ENCODE measurements at regions not wholly inside any gene's neighbourhood (a gene's known extent, or its start where the extent isn't known, plus 50 kb on each side); places are given as distances from the start of the nearest gene placed in this dataset.

DNA sequence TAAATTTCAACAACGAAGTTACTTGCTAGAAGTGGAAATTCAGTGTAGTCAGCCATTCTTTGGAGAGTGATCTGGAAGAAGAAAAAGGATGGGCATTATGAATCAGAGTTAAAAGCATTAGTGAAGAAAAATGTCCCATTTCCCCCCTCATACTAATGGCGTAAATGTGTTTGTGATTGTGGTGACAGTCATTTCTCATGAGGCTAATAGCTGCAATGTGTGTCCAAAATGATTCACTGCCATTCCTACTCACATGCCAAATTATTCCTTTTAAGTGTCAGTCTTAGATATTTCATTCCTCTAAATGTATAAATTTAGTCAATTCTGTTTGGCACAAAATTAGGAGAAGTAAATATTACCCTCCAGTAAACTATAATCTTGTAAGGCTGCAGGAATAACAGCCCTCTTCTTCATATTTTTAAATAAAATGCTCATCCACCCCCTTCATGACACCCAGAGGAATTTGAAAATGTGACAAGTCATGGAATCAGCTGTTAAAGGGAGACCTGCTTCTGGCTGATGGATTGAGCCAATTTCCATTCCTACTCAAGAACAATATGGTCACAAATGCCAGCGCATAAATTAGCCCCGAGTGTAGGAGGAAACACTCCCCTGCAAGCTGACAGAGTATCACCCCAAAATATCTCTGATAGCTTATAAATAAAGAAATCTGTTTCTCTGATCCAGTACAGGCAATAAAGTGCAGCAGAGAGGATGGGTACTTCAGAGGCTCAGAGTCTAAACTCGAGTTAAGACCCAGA is 912.3 kb upstream of the SEL1L start:
- TF ChIP-seq FOXM1 (IDR thresholded peaks at IDR 0.05; ENCODE audit: borderline replicate concordance) (no peak), FOXK2 (IDR thresholded peaks at IDR 0.05) (no peak), SUZ12 (IDR thresholded peaks at IDR 0.05) (no peak), NFRKB (IDR thresholded peaks at IDR 0.05) (no peak), LEF1 (IDR thresholded peaks at IDR 0.05; ENCODE audit: borderline replicate concordance) (no peak), BHLHE40 (IDR thresholded peaks at IDR 0.05; ENCODE audit: borderline replicate concordance) (no peak), L3MBTL2 (conservative IDR thresholded peaks at IDR 0.05) (no peak), ELF4 (IDR thresholded peaks at IDR 0.05) (no peak)
